DOHH2 (cell line): ENCODE measurements at regions not wholly inside any gene's neighbourhood (a gene's known extent, or its start where the extent isn't known, plus 50 kb on each side); places are given as distances from the start of the nearest gene placed in this dataset.

ENCODE experiments used
- H3F3A ChIP-seq: fragments of 200-600 bp; sonication (generic), shearing (Covaris generic); 2 replicates; pipeline ENCODE4 v1.6.0; 2016; ENCODE audit warnings: antibody characterized with exemption, mild to moderate bottlenecking; ENCODE audit not compliant: control insufficient read depth, insufficient read depth
- H3K27ac ChIP-seq: fragments of 200-600 bp; sonication (generic); 2 replicates; pipeline ENCODE4 v1.5.1; 2014; ENCODE audit warnings: low read depth, mild to moderate bottlenecking, low read length, moderate library complexity
- H3K27me3 ChIP-seq: fragments of 200-600 bp; sonication (generic); 2 replicates; pipeline ENCODE4 v1.6.1; 2014; ENCODE audit warnings: mild to moderate bottlenecking, low read length, mixed read lengths; ENCODE audit not compliant: control insufficient read depth
- H3K36me3 ChIP-seq: fragments of 200-600 bp; sonication (generic); 2 replicates; pipeline ENCODE4 v1.6.1; 2014; ENCODE audit warnings: mild to moderate bottlenecking, low read length, moderate library complexity, mixed read lengths; ENCODE audit not compliant: control insufficient read depth
- H3K4me1 ChIP-seq: fragments of 200-600 bp; sonication (generic); 2 replicates; pipeline ENCODE4 v1.6.1; 2014; ENCODE audit warnings: mild to moderate bottlenecking, low read length, mixed read lengths; ENCODE audit not compliant: control insufficient read depth
- H3K4me2 ChIP-seq: fragments of 200-600 bp; sonication (generic); 2 replicates; pipeline ENCODE4 v1.6.0; 2014; ENCODE audit warnings: mild to moderate bottlenecking, low read length, moderate library complexity
- H3K4me3 ChIP-seq: fragments of 200-600 bp; sonication (generic); 2 replicates; pipeline ENCODE4 v1.5.1; 2014; ENCODE audit warnings: mild to moderate bottlenecking, low read length, mixed read lengths
- H3K79me2 ChIP-seq: fragments of 200-600 bp; sonication (generic); 2 replicates; pipeline ENCODE4 v1.6.1; 2014; ENCODE audit warnings: mild to moderate bottlenecking, low read length, mixed read lengths; ENCODE audit not compliant: control insufficient read depth
- H3K9me2 ChIP-seq: fragments of 200-600 bp; sonication (generic); replicated peaks from 2 replicates; pipeline ENCODE4 v1.6.1; 2014; ENCODE audit warnings: mild to moderate bottlenecking, low read length, mixed read lengths; ENCODE audit not compliant: control insufficient read depth
- H3K9me3 ChIP-seq: fragments of 200-600 bp; sonication (generic); 2 replicates; pipeline ENCODE4 v1.6.1; 2014; ENCODE audit warnings: antibody characterized with exemption, low read length, mixed read lengths; ENCODE audit not compliant: control insufficient read depth, insufficient read depth
- H4K20me1 ChIP-seq: fragments of 200-600 bp; sonication (generic); 2 replicates; pipeline ENCODE4 v1.6.0; 2014; ENCODE audit warnings: low read depth, mild to moderate bottlenecking, antibody characterized with exemption, low read length, moderate library complexity; ENCODE audit not compliant: control insufficient read depth, insufficient read depth
- CTCF ChIP-seq: fragments of 200-600 bp; sonication (generic); IDR thresholded peaks from one replicate; pipeline ENCODE4 v1.5.1; 2014; ENCODE audit warnings: antibody characterized with exemption, mild to moderate bottlenecking, low read depth, low read length; ENCODE audit not compliant: poor library complexity, severe bottlenecking
- EZH2phosphoT487 ChIP-seq: fragments of 200-600 bp; sonication (generic); IDR thresholded peaks from 2 replicates; pipeline ENCODE4 v1.6.1; 2017; ENCODE audit warnings: borderline replicate concordance, mild to moderate bottlenecking, antibody characterized with exemption, low read length, moderate library complexity, mixed read lengths

DNA sequence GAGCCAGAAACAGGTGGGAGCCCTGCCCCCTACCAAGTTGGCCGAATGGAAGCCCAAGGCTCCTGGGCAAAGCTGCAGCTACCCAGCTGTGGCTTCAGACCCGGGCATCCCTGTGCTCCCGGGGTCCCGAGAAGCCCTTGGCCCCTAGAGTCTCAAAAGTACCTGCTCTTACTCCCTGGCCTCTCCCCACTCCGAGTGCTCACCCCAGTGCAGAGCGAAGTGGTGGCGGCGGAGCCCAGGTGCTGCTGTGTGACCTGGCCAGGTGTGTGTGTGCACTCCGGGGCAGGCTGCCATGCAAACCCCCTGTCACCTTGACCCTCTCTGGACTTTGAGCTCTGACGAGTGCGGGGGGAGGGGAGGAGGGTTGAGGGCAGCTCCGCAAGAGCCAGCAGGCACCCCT lies 493.8 kb upstream of the MANEA start:
- H3K27ac ChIP-seq, result no peak overlapping the region
- H3K4me2 ChIP-seq, result no peak overlapping the region
- no peaks in the 10 kb centered on the region for H3K79me2 ChIP-seq
- no peaks in the 10 kb centered on the region for H3F3A ChIP-seq
- H3K36me3 ChIP-seq, result no peaks in the 10 kb centered on the region
- TF ChIP-seq CTCF, result no peak
- no peak for TF ChIP-seq EZH2phosphoT487
- H3K4me3 ChIP-seq, result no peak overlapping the region
- no peaks in the 10 kb centered on the region for H3K9me3 ChIP-seq
- H3K27me3 ChIP-seq, result no peaks in the 10 kb centered on the region
- H3K9me2 ChIP-seq, result no peaks in the 10 kb centered on the region
- no peaks in the 10 kb centered on the region for H3K4me1 ChIP-seq
- H4K20me1 ChIP-seq, result no peaks in the 10 kb centered on the region

- Histone ChIP-seq H3K4me3 (no peak overlapping the region), H3K4me2 (no peak overlapping the region), H3F3A (no peaks in the 10 kb centered on the region), H4K20me1 (no peaks in the 10 kb centered on the region), H3K27ac (no peak overlapping the region), H3K79me2 (no peaks in the 10 kb centered on the region), H3K27me3 (no peaks in the 10 kb centered on the region), H3K9me3 (no peaks in the 10 kb centered on the region), H3K36me3 (no peaks in the 10 kb centered on the region), H3K4me1 (no peaks in the 10 kb centered on the region), H3K9me2 (no peaks in the 10 kb centered on the region)
- TF ChIP-seq CTCF (no peak), EZH2phosphoT487 (no peak)
These were observed 492.5 kb upstream of the MANEA start for GRCh38 chr6:95084867-95085266.

- Histone ChIP-seq H3K4me2 (no peak overlapping the region), H3K27ac (no peak overlapping the region), H3K27me3 (no peaks in the 10 kb centered on the region), H3K4me3 (no peak overlapping the region), H3K36me3 (no peaks in the 10 kb centered on the region), H3F3A (no peaks in the 10 kb centered on the region), H3K9me3 (no peaks in the 10 kb centered on the region), H4K20me1 (no peaks in the 10 kb centered on the region), H3K9me2 (no peaks in the 10 kb centered on the region), H3K79me2 (no peaks in the 10 kb centered on the region), H3K4me1 (no peaks in the 10 kb centered on the region)
- no peak for TF ChIP-seq EZH2phosphoT487
- TF ChIP-seq CTCF, result no peak
These were observed 489.8 kb upstream of the MANEA start for GRCh38 chr6:95087394-95088097.
